ENCODE measurements at regions not wholly inside any gene's neighbourhood (a gene's known extent, or its start where the extent isn't known, plus 50 kb on each side); places are given as distances from the start of the nearest gene placed in this dataset.

GRCh38 chrX:88135735-88136134 is 611.3 kb upstream of the CPXCR1 start:
- no peak for TF ChIP-seq SIN3A (IDR thresholded peaks at IDR 0.05; ENCODE audit: borderline replicate concordance, low read depth, low read length)
- TF ChIP-seq CTCF (IDR thresholded peaks at IDR 0.05) = peak; percentile 61
- no peak for TF ChIP-seq ZBTB33 (IDR thresholded peaks at IDR 0.05; ENCODE audit: borderline replicate concordance, low read depth)
- no peak for TF ChIP-seq EP300 (IDR thresholded peaks at IDR 0.05; ENCODE audit: borderline replicate concordance in 1 of 2, low read depth in 1 of 2, low read length in 1 of 2)
- TF ChIP-seq RAD21 (IDR thresholded peaks at IDR 0.05; ENCODE audit: low read length) = peak; percentile 39; the same call in 1 of the 2 replicates

Data from SK-N-SH (cell line).